NCI-H1694 treated with DMSO at 0.1 percent for 48 hours (cell line): ENCODE measurements at regions not wholly inside any gene's neighbourhood (a gene's known extent, or its start where the extent isn't known, plus 50 kb on each side); places are given as distances from the start of the nearest gene placed in this dataset.
"Not testable (repeated sequence)": the region's sequence is repeated elsewhere in the genome, so short reads cannot be mapped to it uniquely, and the experiment has no call there.

ENCODE experiments used
- DNase-seq: peaks from one replicate; lab custom pipeline; 2025; lab: John Stamatoyannopoulos, UW

GRCh38 chr9:29575219-29575618 lies 2001.9 kb upstream of the C9orf72 start:
- no peak for DNase-seq

DNA sequence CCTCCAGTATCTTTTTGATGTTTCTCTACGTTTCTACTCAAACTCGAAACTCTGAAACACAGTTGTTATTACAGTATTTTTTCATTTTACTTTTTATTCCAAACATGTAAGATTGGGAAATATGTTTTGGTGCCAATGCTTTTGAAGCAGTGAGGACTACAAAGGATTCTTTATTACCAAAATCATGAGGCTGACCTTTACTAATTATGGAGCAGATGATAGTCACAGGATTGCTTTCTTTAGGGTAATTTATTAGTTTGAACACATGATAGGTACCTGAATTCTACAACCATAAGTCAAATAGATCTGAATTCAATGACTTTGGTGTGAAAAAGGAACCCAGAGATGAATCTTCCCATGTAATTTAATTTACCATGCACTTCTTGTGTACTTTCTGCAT lies 2015.1 kb upstream of the C9orf72 start:
- DNase-seq, result no peak

GRCh38 chr9:29609282-29609681 lies 2036.0 kb upstream of the C9orf72 start:
- no peak for DNase-seq

DNA sequence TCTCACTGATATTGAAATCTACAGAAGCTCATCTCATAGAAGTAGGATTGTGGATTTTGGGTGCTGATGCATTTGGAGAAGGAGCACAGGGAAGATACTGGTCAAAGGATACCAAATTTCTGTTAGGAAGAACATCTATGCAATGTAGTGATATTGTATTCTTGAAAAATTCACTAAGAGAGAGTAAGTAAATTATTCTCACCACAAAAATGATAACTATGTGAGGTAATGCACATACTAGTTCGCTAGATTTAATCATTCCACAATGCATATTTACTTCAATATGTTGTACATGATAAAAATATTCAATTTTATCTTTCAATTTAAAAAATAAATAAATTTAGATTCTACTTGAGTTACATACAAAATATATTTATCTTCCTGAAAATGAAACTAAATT lies 2040.5 kb upstream of the C9orf72 start:
- no peak for DNase-seq

GRCh38 chr9:29616844-29617243 lies 2043.6 kb upstream of the C9orf72 start:
- DNase-seq, result no peak

DNA sequence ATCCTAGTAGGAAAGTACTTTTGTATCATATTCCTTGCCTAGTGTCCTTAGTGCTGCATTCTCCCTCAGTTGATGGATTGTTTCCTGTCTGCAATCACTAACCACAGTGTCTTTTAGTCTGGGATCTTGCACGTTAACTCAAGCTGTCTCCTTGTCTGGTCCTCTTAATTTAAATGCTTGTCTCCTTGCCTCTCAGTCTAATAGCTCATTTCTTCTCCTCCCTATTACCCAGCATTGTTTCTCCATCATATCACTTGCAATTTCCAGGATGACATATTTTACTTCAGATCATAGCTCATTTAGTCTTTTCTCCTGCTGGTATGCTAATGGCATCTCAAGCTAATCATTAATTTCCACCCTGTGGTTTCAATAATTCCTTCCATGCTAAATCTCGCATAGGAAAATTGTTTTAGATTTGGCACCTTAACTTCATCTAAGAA lies 2052.0 kb upstream of the C9orf72 start:
- no peak for DNase-seq

- DNase-seq, result no peak
These were observed 2052.7 kb upstream of the C9orf72 start for GRCh38 chr9:29625931-29626330.

DNA sequence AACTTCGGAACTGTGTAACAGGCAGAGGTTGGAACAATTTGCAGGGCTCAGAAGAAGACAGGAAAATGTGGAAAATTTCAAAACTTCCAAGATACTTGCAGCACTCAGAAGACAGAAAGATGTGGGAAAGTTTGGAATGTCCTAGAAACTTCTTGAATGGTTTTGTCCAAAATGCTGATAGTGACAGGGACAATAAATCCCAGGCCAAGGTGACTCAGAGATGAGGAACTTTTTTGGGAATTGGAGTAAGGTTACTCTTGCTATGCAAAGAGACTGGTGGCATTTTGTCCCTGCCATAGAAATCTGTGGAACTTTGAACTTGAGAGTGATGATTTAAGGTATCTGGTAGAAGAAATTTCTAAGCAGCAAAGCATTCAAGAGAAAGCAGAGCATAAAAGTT lies 2055.6 kb upstream of the C9orf72 start:
- not testable (repeated sequence) for DNase-seq

DNA sequence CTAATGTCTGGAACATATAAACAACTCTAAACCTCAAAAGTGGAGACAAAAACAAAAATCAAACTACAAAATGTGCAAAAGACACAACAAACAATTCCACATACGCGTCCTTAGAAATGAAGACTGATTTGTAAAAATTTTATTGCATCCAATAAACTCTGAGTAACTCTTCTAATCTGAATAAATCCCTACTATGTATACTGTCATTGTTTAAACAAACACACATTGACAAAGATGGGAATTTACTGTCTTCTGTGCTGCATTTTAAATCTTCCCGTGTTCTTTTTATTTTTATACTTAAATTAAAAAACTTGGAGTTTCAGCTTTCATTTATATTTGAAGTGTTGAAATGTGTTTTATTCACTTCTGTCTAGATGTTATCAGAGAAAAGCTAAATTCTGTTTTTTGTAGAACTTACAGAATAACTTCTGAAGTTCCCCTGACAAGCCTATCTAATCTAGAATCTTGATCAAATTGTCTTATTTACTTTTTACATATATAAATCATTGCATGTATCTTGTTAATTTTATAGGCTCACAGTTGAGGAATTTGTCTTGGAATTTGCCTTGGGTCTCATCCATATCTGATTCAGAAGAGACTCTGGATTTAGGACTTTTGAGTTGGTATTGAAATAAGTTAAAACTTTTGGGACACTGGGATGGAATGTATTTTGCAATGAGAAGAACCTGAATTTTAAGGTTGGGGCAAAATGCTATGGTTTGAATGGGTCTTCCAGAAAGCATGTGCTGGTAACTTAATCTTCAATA lies 2064.4 kb upstream of the C9orf72 start:
- no peak for DNase-seq

GRCh38 chr9:29640507-29640906 lies 2067.2 kb upstream of the C9orf72 start:
- no peak for DNase-seq

DNA sequence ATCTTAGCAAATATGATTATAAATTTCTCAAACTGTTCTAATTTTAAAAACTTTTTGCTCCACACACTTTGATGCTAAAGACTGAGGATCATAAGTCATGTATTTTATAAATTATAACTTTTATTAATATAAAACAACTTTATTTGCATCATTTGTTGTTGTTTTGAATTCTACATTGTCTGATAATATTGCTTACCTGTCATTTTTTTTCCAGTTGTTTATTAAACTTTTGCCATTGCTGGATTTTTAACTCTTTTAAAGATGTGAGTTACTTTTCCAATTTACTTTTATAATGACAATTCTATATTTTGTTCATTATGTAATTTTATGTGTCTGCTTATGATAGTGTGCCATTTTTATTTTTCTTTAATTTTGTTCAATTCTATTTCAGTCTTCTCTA lies 2071.2 kb upstream of the C9orf72 start:
- no peak for DNase-seq

- no peak for DNase-seq
These were observed 2074.2 kb upstream of the C9orf72 start for GRCh38 chr9:29647451-29647850.

DNA sequence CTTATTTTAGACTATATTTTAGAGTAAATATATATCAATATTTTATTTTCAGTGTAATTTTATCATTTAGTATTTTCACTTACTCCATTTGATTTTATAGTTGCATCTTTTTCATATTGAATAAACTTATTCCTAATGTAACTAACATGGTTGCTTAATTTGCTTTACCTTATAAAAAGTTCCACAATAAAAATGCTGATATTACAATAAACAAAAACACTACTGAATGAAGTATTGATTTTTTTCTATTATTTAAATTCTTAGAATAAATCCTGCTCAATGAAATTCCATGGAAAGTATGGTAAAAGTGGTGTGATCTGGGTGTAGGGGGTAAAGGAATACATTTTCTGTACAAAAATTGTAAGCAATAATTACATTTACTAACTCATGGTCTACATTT lies 2074.9 kb upstream of the C9orf72 start:
- DNase-seq, result no peak

- no peak for DNase-seq
These were observed 2075.3 kb upstream of the C9orf72 start for GRCh38 chr9:29648601-29649000.

DNA sequence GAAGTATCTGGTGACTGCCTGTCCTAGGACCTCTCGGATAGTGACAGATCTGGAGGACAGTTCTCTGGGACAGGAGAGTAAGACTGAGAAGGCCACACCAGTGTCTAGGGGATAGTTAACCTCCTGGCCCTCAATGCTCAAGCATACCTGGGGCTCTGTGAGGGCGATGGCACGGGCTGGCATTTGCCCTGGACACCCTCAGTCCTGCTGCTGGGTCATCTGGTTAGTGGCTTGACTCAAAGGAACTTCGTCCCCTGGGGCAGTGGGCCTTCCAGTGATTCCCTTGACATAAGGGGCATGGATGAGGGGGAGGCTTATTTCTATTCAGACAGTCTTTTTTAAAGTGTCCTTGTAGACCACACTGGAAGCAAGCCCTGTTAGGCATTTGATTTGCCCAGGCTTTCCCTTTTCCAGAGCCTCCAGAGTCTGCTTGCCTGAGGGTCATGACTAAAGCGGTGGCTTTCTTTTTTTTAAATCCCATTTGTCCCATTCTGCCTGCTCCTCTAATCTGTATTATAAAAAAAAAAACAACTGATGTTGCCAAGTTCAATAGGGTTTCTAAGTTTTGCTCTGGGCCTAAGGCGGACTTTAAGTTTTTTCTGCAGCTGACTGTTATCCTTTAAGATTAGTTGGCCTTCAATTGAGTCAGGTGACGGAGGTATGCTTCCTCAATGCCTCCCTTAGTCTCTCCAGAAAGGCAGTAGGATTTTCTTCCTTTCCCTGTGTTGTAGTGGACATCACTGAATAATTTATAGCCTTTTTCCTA lies 2083.5 kb upstream of the C9orf72 start:
- no peak for DNase-seq

GRCh38 chr9:29657821-29658220 lies 2084.5 kb upstream of the C9orf72 start:
- no peak for DNase-seq

DNA sequence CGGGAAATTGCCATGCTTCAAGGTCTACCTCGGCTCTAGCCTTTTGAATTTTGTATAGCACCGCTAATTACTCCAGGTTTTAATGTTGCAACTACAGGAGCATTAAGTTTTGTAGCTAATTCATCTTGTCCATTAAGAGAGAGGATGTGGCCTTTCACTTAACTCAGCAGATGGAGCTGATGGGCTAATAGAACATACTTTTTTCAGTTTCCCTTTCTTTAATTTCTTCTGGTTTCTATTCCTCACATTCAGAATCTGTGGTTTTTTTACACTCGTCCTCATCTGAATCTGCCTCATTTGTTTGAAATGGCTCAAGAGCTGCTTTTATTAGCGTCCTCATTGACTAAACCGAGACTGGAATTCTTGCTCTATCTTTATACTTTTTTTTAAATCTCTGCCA lies 2085.7 kb upstream of the C9orf72 start:
- no peak for DNase-seq

- DNase-seq, result no peak
These were observed 2086.5 kb upstream of the C9orf72 start for GRCh38 chr9:29659736-29660135.

- no peak for DNase-seq
These were observed 2095.5 kb upstream of the C9orf72 start for GRCh38 chr9:29668732-29669131.

DNA sequence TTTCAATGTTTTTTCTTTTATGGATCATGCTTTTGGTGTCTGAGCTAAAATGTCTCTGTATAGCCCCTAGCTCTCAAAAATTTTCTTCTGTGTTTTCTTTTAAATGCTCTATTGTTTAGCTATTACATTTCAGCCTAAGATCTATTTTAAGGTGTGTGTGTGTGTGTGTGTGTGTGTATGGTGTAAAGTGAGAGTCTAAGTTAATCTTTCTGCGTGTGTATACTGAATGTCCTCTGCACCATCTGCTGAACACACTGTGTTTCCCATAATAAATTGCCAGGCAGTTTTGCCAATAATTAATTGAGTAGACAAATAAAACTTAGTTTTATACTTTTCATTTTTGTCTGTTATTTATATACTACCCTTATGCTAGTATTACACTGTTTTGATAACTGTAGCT lies 2096.3 kb upstream of the C9orf72 start:
- no peak for DNase-seq

DNA sequence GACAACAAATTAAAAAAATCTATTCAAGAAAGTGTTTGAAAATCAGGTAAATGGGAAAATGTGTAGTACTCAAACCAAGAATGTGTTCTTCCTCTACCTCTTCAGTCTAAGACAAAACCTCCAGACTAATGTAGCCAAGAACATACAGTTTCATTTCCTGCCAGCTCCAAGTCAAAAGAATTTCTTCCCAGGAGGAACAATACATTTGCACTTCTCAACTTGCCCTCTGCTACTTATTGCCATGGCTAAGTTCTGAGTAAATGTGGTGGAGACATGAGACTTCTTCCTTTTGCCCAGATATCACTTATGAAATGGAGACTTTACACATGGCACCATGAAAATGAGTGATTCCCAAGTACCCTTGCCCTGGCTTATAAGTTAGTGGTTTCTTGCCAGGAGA lies 2112.2 kb upstream of the C9orf72 start:
- no peak for DNase-seq

GRCh38 chr9:29691145-29691544 lies 2117.9 kb upstream of the C9orf72 start:
- no peak for DNase-seq

DNA sequence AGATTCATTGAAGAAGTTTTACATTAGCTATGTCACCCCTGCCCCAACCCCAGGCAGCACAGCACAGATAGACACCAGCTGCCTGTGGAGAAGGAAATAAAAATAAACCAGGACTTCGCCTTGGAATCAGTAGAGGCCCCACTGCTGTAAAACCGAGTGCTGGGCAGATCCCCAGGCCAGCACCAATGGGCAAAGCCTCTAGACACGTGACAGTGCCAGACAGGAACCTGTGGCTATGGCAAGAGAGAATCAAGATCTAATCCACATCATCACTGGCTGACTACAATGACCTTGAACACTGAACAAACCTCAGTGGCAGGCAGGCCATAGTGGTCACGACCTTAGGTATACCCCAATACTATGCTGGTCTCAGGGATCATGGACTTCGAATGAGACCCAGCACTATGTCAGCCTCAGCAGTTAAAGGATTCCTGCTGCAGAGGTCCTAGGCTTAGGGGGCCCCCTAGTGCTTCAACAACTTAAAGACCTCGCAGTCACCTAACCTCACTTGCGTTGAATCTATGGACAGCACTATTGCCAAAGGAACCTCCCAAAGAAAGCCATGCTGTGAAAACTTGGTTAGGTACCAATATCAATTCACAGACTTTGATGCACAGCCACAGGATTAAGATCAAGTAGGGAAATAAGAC lies 2118.6 kb upstream of the C9orf72 start:
- peak; percentile 37 for DNase-seq
